AG04450 (cell line): ENCODE measurements at regions not wholly inside any gene's neighbourhood (a gene's known extent, or its start where the extent isn't known, plus 50 kb on each side); places are given as distances from the start of the nearest gene placed in this dataset.

ENCODE experiments used
- CTCF ChIA-PET: fragments of 300-600, 350-600 bp; formaldehyde crosslinking; extraction: SDS; loops from one replicate; lab custom pipeline; 2022; ENCODE audit warnings: antibody characterized with exemption, inconsistent platforms; lab: Charles Lee
- POLR2A ChIA-PET: fragments of 350-600 bp; formaldehyde crosslinking; extraction: SDS; loops from one replicate; lab custom pipeline; 2021; ENCODE audit warnings: antibody characterized with exemption, inconsistent platforms; lab: Yijun Ruan, JAX
- DNase-seq: peaks from one replicate; pipeline ENCODE4 v3.0.0-alpha.2; 2011; ENCODE audit warnings: low read depth, low spot score
- H3K27ac ChIP-seq: one replicate; pipeline ENCODE4 v1.5.1; 2012; ENCODE audit warnings: low read depth, low read length, control low read depth
- H3K27me3 ChIP-seq: one replicate; pipeline ENCODE4 v1.6.0; 2012; ENCODE audit warnings: low read length; ENCODE audit not compliant: control insufficient read depth, insufficient read depth
- H3K4me3 ChIP-seq: 2 replicates; pipeline ENCODE4 v1.5.1; 2011; ENCODE audit warnings: mild to moderate bottlenecking, low read depth, low read length, control low read depth
- H3K9me3 ChIP-seq: 2 replicates; pipeline ENCODE4 v1.5.1; 2012; ENCODE audit warnings: low read length; ENCODE audit not compliant: control insufficient read depth, insufficient read depth
- TF ChIP-seq, protein P1 (sequence below): IDR thresholded peaks from 2 replicates; pipeline ENCODE4 v1.5.1; 2011; ENCODE audit warnings: low read depth, low read length, control low read depth, inconsistent platforms

DNA sequence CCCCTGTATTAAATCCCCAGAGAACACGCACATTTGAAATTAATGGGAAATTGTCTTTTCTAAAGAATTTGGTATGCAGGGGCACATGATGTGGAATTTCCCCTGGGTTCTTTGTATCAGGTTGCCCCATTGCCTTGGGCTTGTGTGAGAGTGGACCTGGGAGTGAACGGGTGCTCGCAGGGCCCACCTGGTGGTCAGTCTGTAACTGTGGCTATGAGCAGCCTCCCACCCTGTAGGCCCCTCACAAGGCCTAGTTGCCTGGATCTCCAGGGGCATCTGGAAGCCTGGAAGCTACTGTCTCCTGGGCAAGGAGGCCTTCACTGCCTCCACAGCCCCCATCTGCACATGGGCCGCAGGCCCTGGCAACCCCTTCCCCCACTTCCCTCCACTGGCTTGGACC, 96.7 kb downstream of the SLC25A47 start:
- POLR2A ChIA-PET = no interaction called here
- H3K4me3 ChIP-seq = no peak overlapping the region
- no peak for DNase-seq
- TF ChIP-seq, protein P1, sequence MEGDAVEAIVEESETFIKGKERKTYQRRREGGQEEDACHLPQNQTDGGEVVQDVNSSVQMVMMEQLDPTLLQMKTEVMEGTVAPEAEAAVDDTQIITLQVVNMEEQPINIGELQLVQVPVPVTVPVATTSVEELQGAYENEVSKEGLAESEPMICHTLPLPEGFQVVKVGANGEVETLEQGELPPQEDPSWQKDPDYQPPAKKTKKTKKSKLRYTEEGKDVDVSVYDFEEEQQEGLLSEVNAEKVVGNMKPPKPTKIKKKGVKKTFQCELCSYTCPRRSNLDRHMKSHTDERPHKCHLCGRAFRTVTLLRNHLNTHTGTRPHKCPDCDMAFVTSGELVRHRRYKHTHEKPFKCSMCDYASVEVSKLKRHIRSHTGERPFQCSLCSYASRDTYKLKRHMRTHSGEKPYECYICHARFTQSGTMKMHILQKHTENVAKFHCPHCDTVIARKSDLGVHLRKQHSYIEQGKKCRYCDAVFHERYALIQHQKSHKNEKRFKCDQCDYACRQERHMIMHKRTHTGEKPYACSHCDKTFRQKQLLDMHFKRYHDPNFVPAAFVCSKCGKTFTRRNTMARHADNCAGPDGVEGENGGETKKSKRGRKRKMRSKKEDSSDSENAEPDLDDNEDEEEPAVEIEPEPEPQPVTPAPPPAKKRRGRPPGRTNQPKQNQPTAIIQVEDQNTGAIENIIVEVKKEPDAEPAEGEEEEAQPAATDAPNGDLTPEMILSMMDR = peak; percentile 16; the same call in 1 of the 2 replicates
- H3K27me3 ChIP-seq = no peaks in the 10 kb centered on the region
- no peaks in the 10 kb centered on the region; the same call in 1 of the 2 replicates for H3K9me3 ChIP-seq
- no peak overlapping the region for H3K27ac ChIP-seq
- CTCF ChIA-PET = interaction anchor here (0.8 to 2.5 kb wide), 6 partner anchors 10 to 241 kb away, joined by 3 to 12 read pairs (median 3); no protein-coding TSS in a partner anchor

DNA sequence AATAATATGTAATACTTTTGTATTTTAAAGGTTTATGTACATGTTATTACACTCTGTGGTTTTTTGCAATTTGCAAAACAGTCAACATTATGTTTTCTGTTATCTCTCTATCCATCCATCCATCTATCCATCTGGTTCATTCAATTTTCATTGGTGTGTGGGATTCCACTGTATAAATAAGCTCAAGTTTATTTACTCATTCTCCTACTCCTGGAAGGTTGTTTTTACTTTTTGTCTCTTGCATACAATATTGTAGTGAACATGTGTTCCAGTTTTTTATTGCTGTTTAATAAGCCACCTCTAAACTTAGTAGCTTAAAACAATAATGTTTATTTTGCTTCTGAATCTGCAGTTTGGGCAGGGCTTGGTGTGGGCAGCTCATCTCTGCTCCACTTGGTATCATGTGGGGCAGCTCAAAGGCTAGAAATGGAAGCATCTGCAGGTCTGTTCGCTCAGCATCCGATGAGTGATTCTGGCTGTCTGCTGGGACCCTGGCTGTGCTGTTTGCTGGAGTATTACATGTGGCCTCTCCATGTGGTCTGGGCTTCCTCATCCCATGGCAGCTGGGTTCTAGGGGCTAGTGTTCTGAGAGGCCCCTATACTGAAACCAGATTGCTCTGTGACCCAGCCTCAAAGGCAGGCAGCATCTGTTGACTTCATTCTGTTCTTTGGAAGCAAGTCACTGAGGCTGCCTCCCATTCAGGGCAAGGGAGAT, 98.8 kb downstream of the SLC25A47 start:
- Histone ChIP-seq H3K9me3 (no peaks in the 10 kb centered on the region; the same call in 1 of the 2 replicates), H3K4me3 (no peak overlapping the region), H3K27ac (no peak overlapping the region), H3K27me3 (no peaks in the 10 kb centered on the region)
- ChIA-PET CTCF (interaction anchor here (0.7 to 2.5 kb wide), 8 partner anchors 12 to 223 kb away, joined by 3 to 13 read pairs (median 4); no protein-coding TSS in a partner anchor), POLR2A (no interaction called here)
- no peak for DNase-seq
- TF ChIP-seq, protein P1 = no peak

DNA sequence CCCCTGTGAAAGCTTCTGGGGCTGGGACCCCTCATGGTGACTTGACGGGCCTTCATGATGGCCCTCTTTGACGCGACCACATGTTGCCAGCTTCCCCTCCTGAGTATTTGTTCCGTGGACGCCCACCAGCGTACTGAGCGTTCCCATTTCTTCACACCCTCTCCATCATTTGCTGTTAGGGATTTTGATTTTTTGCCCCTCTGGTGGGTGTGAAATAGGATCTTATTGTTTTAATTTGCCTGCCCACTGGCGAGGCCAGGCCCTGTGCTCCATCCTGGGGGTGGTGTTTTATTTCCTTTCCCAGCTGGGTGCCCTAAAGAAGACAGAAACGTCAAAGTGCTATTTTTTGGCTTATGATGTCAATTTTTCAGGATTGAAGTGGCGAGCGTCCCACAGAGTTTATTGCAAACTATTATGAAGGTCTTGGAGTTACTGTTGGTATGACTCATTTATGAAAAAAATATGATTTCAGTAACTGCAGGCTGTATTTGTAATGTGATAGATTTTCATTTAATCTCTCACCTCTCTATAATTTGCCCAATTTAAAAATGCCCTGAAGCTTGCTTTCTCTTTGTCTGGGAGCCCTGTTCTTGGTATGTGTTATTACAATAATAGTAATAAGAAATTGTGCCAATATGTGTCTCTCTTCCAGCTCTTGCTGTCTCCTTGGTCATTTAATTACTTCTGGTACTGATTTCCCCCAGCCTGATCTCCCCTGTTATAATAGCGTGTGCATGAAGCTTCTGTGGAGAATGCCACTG, 99.6 kb downstream of the SLC25A47 start:
- POLR2A ChIA-PET = no interaction called here
- no peak for DNase-seq
- Histone ChIP-seq H3K27me3 (no peaks in the 10 kb centered on the region), H3K9me3 (no peaks in the 10 kb centered on the region; the same call in 1 of the 2 replicates), H3K4me3 (no peak overlapping the region), H3K27ac (no peak overlapping the region)
- CTCF ChIA-PET = interaction anchor here (1.0 to 2.5 kb wide), 2 partner anchors 11 to 223 kb away, joined by 4 to 13 read pairs; no protein-coding TSS in a partner anchor
- TF ChIP-seq, protein P1 = no peak

DNA sequence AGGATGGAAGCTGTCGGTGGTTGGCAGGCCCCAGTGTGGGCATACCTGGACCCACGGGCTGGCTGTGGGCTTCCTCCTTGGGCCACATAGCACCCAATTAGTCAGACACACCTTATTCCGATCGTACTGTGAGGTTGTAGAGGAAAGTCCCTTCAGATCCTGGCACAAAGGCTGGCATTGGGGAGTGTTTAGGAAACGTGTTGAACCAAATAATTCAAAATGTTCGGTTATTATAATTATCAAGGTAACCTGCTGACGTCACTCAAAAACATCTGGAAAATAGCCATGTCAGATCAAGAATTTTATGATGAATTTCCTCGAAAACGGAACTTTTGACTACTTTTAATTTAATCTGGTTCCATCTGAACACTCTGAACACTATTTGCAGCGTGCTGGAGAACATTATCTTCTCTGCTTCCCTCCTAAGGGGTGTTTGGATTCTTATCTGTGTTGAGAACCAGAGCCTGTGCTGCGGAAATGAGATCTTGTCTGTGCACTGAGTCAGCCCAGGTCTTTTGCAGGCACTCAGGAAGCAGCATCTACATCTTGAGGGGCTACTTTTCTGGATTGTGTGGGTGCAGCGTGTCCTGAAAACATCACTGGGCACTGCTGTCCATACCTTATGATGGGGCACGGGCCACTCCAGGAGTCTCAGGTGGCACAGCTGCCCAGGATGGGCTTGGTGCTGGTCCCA, 100.3 kb downstream of the SLC25A47 start:
- CTCF ChIA-PET = no interaction called here
- Histone ChIP-seq H3K9me3 (no peaks in the 10 kb centered on the region; the same call in 1 of the 2 replicates), H3K27me3 (no peaks in the 10 kb centered on the region), H3K4me3 (no peak overlapping the region), H3K27ac (peak overlapping the region; percentile 1)
- POLR2A ChIA-PET = no interaction called here
- DNase-seq = no peak
- TF ChIP-seq, protein P1 = no peak
